ENCODE measurements at regions not wholly inside any gene's neighbourhood (a gene's known extent, or its start where the extent isn't known, plus 50 kb on each side); places are given as distances from the start of the nearest gene placed in this dataset.
A peak's percentile ranks its signal among the peaks of the same experiment; 100 is the strongest.

DNA sequence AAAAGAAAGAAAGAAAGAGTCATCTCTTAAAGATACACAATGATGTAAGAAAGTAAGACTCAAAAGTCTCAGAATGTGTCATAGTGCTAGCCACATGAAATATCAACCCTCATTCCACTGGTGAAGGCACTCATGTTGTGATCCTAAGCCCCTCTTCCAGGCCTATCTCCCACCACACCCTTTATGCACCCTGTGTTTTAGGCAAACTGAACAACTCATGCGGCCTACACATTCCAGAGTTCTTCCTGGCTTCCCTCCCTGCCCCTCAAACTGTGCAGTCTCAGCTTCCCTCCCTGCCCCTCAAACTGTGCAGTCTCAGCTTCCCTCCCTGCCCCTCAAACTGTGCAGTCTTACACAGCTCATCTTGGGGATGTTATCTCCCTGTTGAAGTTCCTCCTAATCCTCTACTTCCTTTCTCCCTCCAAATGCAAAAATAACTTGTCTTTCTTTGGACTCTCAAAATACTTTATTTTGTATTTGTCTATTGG lies 69.0 kb upstream of the FNDC3B start:
- ATAC-seq = peak; percentile 42
- TF ChIP-seq, protein P1, sequence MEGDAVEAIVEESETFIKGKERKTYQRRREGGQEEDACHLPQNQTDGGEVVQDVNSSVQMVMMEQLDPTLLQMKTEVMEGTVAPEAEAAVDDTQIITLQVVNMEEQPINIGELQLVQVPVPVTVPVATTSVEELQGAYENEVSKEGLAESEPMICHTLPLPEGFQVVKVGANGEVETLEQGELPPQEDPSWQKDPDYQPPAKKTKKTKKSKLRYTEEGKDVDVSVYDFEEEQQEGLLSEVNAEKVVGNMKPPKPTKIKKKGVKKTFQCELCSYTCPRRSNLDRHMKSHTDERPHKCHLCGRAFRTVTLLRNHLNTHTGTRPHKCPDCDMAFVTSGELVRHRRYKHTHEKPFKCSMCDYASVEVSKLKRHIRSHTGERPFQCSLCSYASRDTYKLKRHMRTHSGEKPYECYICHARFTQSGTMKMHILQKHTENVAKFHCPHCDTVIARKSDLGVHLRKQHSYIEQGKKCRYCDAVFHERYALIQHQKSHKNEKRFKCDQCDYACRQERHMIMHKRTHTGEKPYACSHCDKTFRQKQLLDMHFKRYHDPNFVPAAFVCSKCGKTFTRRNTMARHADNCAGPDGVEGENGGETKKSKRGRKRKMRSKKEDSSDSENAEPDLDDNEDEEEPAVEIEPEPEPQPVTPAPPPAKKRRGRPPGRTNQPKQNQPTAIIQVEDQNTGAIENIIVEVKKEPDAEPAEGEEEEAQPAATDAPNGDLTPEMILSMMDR (IDR thresholded peaks at IDR 0.05) = no peak
- peaks cover 10% of the 10 kb centered on the region for H3K4me1 Mint-ChIP-seq (ENCODE audit: low read depth)
- no peaks in the 10 kb centered on the region for H3K36me3 Mint-ChIP-seq (ENCODE audit: low read depth)
- no peak overlapping the region for H3K4me3 Mint-ChIP-seq
- no peaks in the 10 kb centered on the region for H3K9me3 Mint-ChIP-seq
- H3K27ac Mint-ChIP-seq = no peak overlapping the region
- ChIA-PET POLR2A (no interaction called here), CTCF (no interaction called here)
- H3K27me3 Mint-ChIP-seq = peaks cover 3% of the 10 kb centered on the region
- intact Hi-C loops (cut with micrococcal nuclease) = no loop called here
- DNase-seq = no peak

DNA sequence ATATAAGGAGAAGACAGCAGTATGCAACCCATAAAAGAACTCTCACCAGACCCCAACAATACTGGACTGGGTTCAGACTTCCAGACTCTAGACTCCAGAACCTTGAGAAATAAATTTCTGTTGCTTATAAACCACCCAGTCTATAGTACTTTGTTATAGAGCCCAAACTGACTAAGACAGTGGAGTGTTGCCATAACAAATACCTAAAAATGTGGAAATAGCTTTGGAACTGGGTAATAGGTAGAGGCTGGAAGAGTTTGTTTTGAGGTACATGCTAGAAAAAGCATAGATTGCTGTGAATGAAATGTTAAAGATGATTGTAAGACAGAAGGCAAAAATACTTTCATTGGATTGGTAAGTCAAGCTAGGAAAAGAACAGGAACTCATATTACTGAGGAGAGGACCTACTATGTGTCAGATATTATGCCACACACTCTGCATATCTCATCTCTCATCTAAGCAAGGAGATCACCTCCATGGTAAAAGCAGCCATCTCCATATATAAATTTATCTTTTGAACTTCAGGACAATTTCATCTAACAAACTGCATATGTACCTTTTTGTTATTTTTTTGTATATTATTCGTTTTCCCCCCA lies 67.4 kb upstream of the FNDC3B start:
- TF ChIP-seq, protein P1 (IDR thresholded peaks at IDR 0.05) = no peak
- intact Hi-C loops (cut with micrococcal nuclease) = no loop called here
- Mint-ChIP-seq H3K27me3 (peaks cover 3% of the 10 kb centered on the region), H3K4me1 (ENCODE audit: low read depth) (peaks cover 10% of the 10 kb centered on the region), H3K9me3 (no peaks in the 10 kb centered on the region), H3K36me3 (ENCODE audit: low read depth) (no peaks in the 10 kb centered on the region), H3K4me3 (no peak overlapping the region), H3K27ac (no peak overlapping the region)
- CTCF ChIA-PET = no interaction called here
- POLR2A ChIA-PET = no interaction called here
- no peak for DNase-seq
- ATAC-seq = no peak

DNA sequence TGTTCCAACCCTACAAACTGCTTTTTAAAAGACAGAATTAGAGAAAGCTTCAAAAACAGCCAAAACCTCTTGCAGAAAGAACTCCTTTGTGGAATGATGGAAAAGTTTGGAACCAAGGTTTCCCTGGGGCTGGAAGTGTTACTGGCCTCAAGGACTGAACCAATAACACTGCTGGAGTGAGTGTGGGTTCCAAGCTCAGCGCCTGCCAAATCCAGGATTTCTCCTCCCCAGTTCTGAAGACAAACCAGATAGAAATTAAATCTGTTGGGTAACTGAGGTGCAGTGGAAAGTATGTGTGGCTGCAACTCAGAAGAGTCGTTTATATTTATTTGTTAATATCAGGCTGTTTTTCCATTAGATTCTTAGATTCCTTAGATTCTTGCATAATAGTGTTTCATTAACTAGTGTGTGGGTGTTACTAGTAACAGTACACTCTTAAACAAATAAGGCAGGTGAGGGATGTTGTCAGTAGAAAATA lies 66.5 kb upstream of the FNDC3B start:
- TF ChIP-seq, protein P1 (IDR thresholded peaks at IDR 0.05) = no peak
- Mint-ChIP-seq H3K36me3 (ENCODE audit: low read depth) (no peaks in the 10 kb centered on the region), H3K4me1 (ENCODE audit: low read depth) (peaks cover 5% of the 10 kb centered on the region), H3K27ac (no peak overlapping the region), H3K9me3 (no peaks in the 10 kb centered on the region), H3K27me3 (peaks cover 3% of the 10 kb centered on the region), H3K4me3 (no peak overlapping the region)
- ChIA-PET CTCF (no interaction called here), POLR2A (interaction anchor here (0.6 kb wide), 1 partner anchor 395 kb away, joined by 4 read pairs; no protein-coding TSS in a partner anchor)
- intact Hi-C loops (cut with micrococcal nuclease) = no loop called here
- DNase-seq (no peak), ATAC-seq (no peak)

DNA sequence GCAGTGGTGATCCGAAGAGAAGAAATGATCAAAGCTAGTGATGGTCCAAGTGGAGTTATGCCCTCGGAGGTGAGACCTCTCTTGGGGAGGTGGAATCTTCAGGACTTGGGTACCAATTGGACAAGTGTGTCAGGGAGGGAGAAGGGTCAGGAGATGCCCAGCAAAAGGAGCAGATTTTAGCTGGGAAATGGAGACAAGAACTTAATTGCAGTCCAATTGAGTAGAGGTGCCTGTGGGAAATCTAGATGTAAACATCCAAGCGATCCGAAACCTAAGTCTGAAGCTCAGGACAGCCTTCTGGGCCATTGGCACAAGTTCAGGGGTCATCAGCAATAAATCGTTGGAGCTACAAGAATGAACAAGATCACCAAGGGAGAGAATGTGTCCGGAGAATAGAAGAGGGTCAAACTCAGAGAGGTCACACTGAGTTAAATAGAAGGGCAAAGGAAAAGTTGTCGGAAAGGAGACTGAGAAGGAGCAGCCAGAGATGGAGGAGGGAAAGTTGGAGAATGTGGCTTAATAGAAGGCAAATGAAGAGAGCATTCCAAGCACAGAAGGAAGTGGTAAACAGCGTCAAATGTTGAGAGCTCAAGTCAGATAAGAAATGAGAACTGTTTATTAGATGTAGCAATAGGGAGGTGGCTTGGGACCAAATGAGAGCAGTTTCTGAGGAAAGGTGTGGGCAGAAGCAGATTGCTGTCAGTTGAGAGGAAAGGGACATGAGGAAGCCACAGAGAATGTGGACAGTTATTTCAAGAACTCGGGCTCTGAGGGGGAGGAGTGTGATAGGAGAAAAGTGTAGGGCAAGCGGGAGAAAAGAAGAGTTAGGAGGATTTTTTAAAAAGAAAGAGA lies 64.2 kb upstream of the FNDC3B start:
- H3K4me1 Mint-ChIP-seq (ENCODE audit: low read depth) = peaks cover 5% of the 10 kb centered on the region
- DNase-seq (no peak), ATAC-seq (no peak)
- CTCF ChIA-PET = no interaction called here
- no peak overlapping the region for H3K4me3 Mint-ChIP-seq
- H3K36me3 Mint-ChIP-seq (ENCODE audit: low read depth) = no peaks in the 10 kb centered on the region
- POLR2A ChIA-PET = no interaction called here
- TF ChIP-seq, protein P1 (IDR thresholded peaks at IDR 0.05) = no peak
- no peaks in the 10 kb centered on the region for H3K9me3 Mint-ChIP-seq
- intact Hi-C loops (cut with micrococcal nuclease) = no loop called here
- H3K27me3 Mint-ChIP-seq = peaks cover 3% of the 10 kb centered on the region
- H3K27ac Mint-ChIP-seq = no peak overlapping the region

DNA sequence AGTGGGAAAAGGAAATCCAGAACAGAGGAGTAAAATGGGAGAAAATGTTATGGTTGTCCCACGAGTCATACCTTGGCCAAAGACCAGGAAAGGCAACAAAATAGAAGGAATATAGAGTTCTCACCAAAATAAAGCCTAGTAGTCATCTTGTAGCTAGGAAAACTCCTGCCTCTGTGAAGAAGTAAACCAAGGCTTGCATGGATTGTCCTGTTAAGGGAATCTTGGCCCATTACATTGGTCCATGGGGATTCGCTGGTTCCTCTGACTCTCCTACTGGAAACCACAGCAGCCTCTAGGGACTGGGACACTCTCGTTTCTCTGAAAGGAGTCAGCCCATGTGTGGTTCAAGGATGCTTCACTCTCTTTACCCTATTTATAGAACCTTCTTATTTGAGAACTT lies 62.9 kb upstream of the FNDC3B start:
- CTCF ChIA-PET = no interaction called here
- Mint-ChIP-seq H3K4me1 (ENCODE audit: low read depth) (peaks cover 7% of the 10 kb centered on the region), H3K9me3 (no peaks in the 10 kb centered on the region), H3K27ac (no peak overlapping the region), H3K27me3 (peaks cover 3% of the 10 kb centered on the region), H3K36me3 (ENCODE audit: low read depth) (no peaks in the 10 kb centered on the region), H3K4me3 (no peak overlapping the region)
- POLR2A ChIA-PET = no interaction called here
- intact Hi-C loops (cut with micrococcal nuclease) = no loop called here
- TF ChIP-seq, protein P1 (IDR thresholded peaks at IDR 0.05) = no peak
- no peak for DNase-seq
- no peak for ATAC-seq
